Activated CD4-positive, alpha-beta T cell treated with anti-CD3 and anti-CD28 coated beads, Interleukin-2, amount 50 U/mL, for 4 hours (primary cell): ENCODE measurements at regions not wholly inside any gene's neighbourhood (a gene's known extent, or its start where the extent isn't known, plus 50 kb on each side); places are given as distances from the start of the nearest gene placed in this dataset.
"Not testable (repeated sequence)": the region's sequence is repeated elsewhere in the genome, so short reads cannot be mapped to it uniquely, and the experiment has no call there.

Source experiments
- DNase-seq, 2 experiments: peaks; one replicate each; pipeline ENCODE4 v3.0.0-alpha.2; 2020

GRCh38 chr2:129006135-129006886 lies 687.6 kb upstream of the HS6ST1 start:
- DNase-seq: no peak

GRCh38 chr2:129006901-129007300 lies 688.2 kb upstream of the HS6ST1 start:
- no peak for DNase-seq

- no peak for DNase-seq
These were observed 689.6 kb upstream of the HS6ST1 start for GRCh38 chr2:129008055-129008880.

- no peak for DNase-seq
These were observed 690.4 kb upstream of the HS6ST1 start for GRCh38 chr2:129008881-129009554.

- DNase-seq: no peak
These were observed 691.0 kb upstream of the HS6ST1 start for GRCh38 chr2:129009555-129010146.

- DNase-seq: no peak
These were observed 691.6 kb upstream of the HS6ST1 start for GRCh38 chr2:129010262-129010661.

GRCh38 chr2:129011466-129012061 lies 692.9 kb upstream of the HS6ST1 start:
- DNase-seq: no peak

- no peak for DNase-seq
These were observed 695.8 kb upstream of the HS6ST1 start for GRCh38 chr2:129014432-129014831.

GRCh38 chr2:129015397-129016285 lies 697.0 kb upstream of the HS6ST1 start:
- no peak for DNase-seq

GRCh38 chr2:129016972-129017371 lies 698.3 kb upstream of the HS6ST1 start:
- DNase-seq: no peak

GRCh38 chr2:129024796-129025195 lies 706.1 kb upstream of the HS6ST1 start:
- no peak for DNase-seq

GRCh38 chr2:129035992-129036391 lies 717.3 kb upstream of the HS6ST1 start:
- no peak for DNase-seq

GRCh38 chr2:129043677-129044076 lies 725.0 kb upstream of the HS6ST1 start:
- not testable (repeated sequence) for DNase-seq

GRCh38 chr2:129046475-129046874 lies 727.8 kb upstream of the HS6ST1 start:
- not testable (repeated sequence) for DNase-seq

GRCh38 chr2:129050101-129050500 lies 731.4 kb upstream of the HS6ST1 start:
- DNase-seq: no peak

GRCh38 chr2:129055242-129055641 lies 736.6 kb upstream of the HS6ST1 start:
- DNase-seq: no peak

GRCh38 chr2:129055824-129056223 lies 737.2 kb upstream of the HS6ST1 start:
- no peak for DNase-seq

GRCh38 chr2:129056309-129056958 lies 737.8 kb upstream of the HS6ST1 start:
- no peak for DNase-seq

GRCh38 chr2:129056959-129057317 lies 738.3 kb upstream of the HS6ST1 start:
- DNase-seq: no peak

- no peak for DNase-seq
These were observed 740.3 kb upstream of the HS6ST1 start for GRCh38 chr2:129058981-129059380.

GRCh38 chr2:129059476-129059875 lies 740.8 kb upstream of the HS6ST1 start:
- no peak for DNase-seq
